GM19328 (cell line): ENCODE measurements at regions not wholly inside any gene's neighbourhood (a gene's known extent, or its start where the extent isn't known, plus 50 kb on each side); places are given as distances from the start of the nearest gene placed in this dataset.

Experiments
- ATAC-seq: cut with Tn5 transposase; IDR thresholded peaks from one replicate; pipeline ENCODE4 v1.9.1; 2021; ENCODE audit warnings: mild to moderate bottlenecking, moderate library complexity; ENCODE audit not compliant: unreplicated experiment

GRCh38 chr20:22374678-22375590 lies 209.4 kb downstream of the FOXA2 start:
- ATAC-seq: no peak

GRCh38 chr20:22374066-22374465 lies 210.3 kb downstream of the FOXA2 start:
- no peak for ATAC-seq

GRCh38 chr20:22373164-22373895 lies 211.0 kb downstream of the FOXA2 start:
- no peak for ATAC-seq

- peak; percentile 53 for ATAC-seq
Measured at GRCh38 chr20:22371843-22372242, 212.5 kb downstream of the FOXA2 start.

- no peak for ATAC-seq
Measured at GRCh38 chr20:22370137-22370536, 214.2 kb downstream of the FOXA2 start.

- no peak for ATAC-seq
Measured at GRCh38 chr20:22369100-22369499, 215.3 kb downstream of the FOXA2 start.

GRCh38 chr20:22368235-22368634 lies 216.1 kb downstream of the FOXA2 start:
- ATAC-seq: no peak

- no peak for ATAC-seq
Measured at GRCh38 chr20:22366631-22367030, 217.7 kb downstream of the FOXA2 start.

GRCh38 chr20:22354647-22355046 lies 229.7 kb downstream of the FOXA2 start:
- ATAC-seq: no peak

GRCh38 chr20:22353586-22353985 lies 230.8 kb downstream of the FOXA2 start:
- no peak for ATAC-seq

- no peak for ATAC-seq
Measured at GRCh38 chr20:22352019-22352418, 232.4 kb downstream of the FOXA2 start.

- no peak for ATAC-seq
Measured at GRCh38 chr20:22350624-22351023, 233.7 kb downstream of the FOXA2 start.

GRCh38 chr20:22348010-22348409 lies 236.4 kb downstream of the FOXA2 start:
- ATAC-seq: no peak

- ATAC-seq: no peak
Measured at GRCh38 chr20:22346716-22347115, 237.7 kb downstream of the FOXA2 start.

GRCh38 chr20:22343612-22344011 lies 240.8 kb downstream of the FOXA2 start:
- ATAC-seq: no peak

- no peak for ATAC-seq
Measured at GRCh38 chr20:22342410-22342809, 242.0 kb downstream of the FOXA2 start.

GRCh38 chr20:22341508-22341907 lies 242.9 kb downstream of the FOXA2 start:
- ATAC-seq: no peak

GRCh38 chr20:22339946-22340345 lies 244.4 kb downstream of the FOXA2 start:
- no peak for ATAC-seq

GRCh38 chr20:22339091-22339881 lies 245.1 kb downstream of the FOXA2 start:
- ATAC-seq: no peak

GRCh38 chr20:22338140-22338708 lies 246.1 kb downstream of the FOXA2 start:
- ATAC-seq: no peak

- no peak for ATAC-seq
Measured at GRCh38 chr20:22335210-22335609, 249.2 kb downstream of the FOXA2 start.
